Right atrium auricular region (tissue), 2 donors: ENCODE measurements at regions not wholly inside any gene's neighbourhood (a gene's known extent, or its start where the extent isn't known, plus 50 kb on each side); places are given as distances from the start of the nearest gene placed in this dataset.

Experiments
- DNase-seq: peaks from one replicate; pipeline ENCODE4 v3.0.0-alpha.2; 2019; ENCODE audit warnings: low spot score
- H3K27ac ChIP-seq, 2 donors: fragments of 200-600 bp; sonication (generic); 1 replicate in 1 of 2; 2 replicates in 1 of 2; pipeline ENCODE4 v1.5.1; 2016 to 2019
- H3K27me3 ChIP-seq, 2 donors: fragments of 200-600 bp; sonication (generic); one replicate each; pipeline versions ENCODE4 v1.5.1 to v1.6.0; 2017 to 2019
- H3K36me3 ChIP-seq: fragments of 200-600 bp; sonication (generic); one replicate; pipeline ENCODE4 v1.5.1; 2016
- H3K4me1 ChIP-seq, 2 donors: fragments of 200-600 bp; sonication (generic); one replicate each; pipeline versions ENCODE4 v1.5.1 to v1.6.0; 2017 to 2019
- H3K4me3 ChIP-seq, 2 donors: fragments of 200-600 bp; sonication (generic); 1 replicate in 1 of 2; 2 replicates in 1 of 2; pipeline ENCODE4 v1.5.1; 2017 to 2019; ENCODE audit warnings: mild to moderate bottlenecking in 1 of 2, moderate library complexity in 1 of 2
- H3K9me3 ChIP-seq, 2 donors: fragments of 200-600 bp; sonication (generic); one replicate each; pipeline ENCODE4 v1.5.1; 2019
- CTCF ChIP-seq, 2 donors: fragments of 200-600 bp; sonication (generic); IDR thresholded peaks; one replicate each; pipeline ENCODE4 v1.5.1; 2019; ENCODE audit warnings: antibody characterized with exemption in 2 of 2

- Histone ChIP-seq H3K27me3 (no peaks in the 10 kb centered on the region), H3K36me3 (no peaks in the 10 kb centered on the region), H3K27ac (no peak overlapping the region), H3K4me3 (no peak overlapping the region), H3K4me1 (no peaks in the 10 kb centered on the region), H3K9me3 (no peaks in the 10 kb centered on the region)
- no peak for DNase-seq
- no peak for TF ChIP-seq CTCF (IDR thresholded peaks at IDR 0.05)
Observed at GRCh38 chr13:83937579-83937978, 55.3 kb upstream of the SLITRK1 start.

- DNase-seq: no peak
- no peaks in the 10 kb centered on the region for H3K4me1 ChIP-seq
- H3K27ac ChIP-seq: no peak overlapping the region
- no peak for TF ChIP-seq CTCF (IDR thresholded peaks at IDR 0.05)
- no peak overlapping the region for H3K4me3 ChIP-seq
- H3K27me3 ChIP-seq: no peaks in the 10 kb centered on the region
- no peaks in the 10 kb centered on the region for H3K36me3 ChIP-seq
- no peaks in the 10 kb centered on the region for H3K9me3 ChIP-seq
Observed at GRCh38 chr13:83935566-83935965, 53.3 kb upstream of the SLITRK1 start.
